ENCODE measurements at regions not wholly inside any gene's neighbourhood (a gene's known extent, or its start where the extent isn't known, plus 50 kb on each side); places are given as distances from the start of the nearest gene placed in this dataset.
"Not testable (repeated sequence)": the region's sequence is repeated elsewhere in the genome, so short reads cannot be mapped to it uniquely, and the experiment has no call there.

DNA sequence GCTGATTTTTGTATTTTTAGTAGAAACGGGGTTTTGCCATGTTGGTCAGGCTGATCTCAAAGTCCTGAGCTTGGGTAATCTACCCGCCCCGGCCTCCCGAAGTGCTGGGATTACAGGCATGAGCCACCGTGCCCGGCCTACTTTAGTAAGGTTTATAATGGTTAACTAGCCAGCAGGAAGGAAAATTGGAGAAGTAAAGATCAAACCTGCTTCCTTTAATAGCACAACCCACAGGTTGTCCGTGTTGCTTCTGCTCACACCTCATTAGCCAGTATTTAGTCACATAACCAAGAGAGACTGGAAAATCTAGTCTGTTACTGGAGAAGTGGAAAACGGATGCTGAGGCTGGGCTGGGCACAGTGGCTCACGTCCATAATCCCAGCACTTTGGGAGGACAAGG lies 51.9 kb upstream of the TBL1XR1 start:
- no peak for DNase-seq

DNA sequence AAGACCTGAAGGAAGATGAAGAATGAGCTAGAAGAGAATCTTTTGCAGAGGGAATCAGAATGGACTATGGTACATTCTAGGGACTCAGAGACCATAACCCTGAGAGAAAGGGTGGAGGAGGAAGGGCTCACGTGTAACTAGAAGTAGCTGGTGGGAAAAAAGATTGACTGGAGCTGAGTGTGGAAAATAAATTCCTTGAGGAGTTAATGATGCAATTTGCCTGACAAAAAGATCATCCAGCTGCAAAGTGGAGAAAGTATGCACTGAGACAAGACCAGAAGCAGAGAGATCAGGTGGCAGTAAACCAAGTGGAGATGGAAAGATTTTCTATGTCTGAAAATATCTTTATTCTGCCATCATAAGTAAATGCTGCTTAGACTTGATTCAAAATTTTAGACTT lies 52.9 kb upstream of the TBL1XR1 start:
- no peak for DNase-seq

DNA sequence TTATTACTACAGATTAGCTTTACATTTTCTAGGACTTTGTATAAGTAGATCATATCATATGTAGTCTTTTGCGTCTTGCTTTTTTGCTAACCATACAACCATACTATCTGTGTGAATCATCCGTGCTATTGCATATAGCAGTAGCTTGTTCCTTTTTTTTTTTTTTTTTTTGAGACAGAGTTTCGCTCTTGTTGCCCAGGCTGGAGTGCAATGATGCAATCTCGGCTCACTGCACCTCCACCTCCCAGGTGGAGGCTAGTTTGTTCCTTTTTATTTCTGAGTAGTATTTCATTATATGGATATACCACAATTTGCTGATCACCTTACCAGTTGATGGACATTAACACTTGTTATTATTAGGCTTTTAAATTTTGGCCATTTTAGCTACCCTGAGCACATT lies 54.5 kb upstream of the TBL1XR1 start:
- DNase-seq: no peak

DNA sequence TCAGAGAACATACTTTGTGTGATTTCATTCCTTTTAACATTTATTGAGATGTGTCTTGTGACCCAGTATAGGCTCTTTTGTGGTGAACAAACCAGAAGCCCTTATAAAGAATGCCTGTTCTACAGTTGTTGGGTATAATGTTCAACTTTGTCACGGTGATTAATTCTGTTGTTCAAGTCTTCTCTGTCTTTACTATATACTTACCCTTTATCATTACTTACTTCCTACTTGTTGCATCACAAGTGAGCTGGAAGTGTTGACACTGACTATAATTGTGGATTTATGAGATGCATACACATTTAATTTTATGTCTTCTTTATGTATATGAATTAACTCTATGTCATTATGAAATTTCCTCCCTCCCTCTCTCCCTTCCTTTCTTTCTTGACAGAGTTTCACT lies 59.7 kb upstream of the TBL1XR1 start:
- DNase-seq: peak; percentile 61

DNA sequence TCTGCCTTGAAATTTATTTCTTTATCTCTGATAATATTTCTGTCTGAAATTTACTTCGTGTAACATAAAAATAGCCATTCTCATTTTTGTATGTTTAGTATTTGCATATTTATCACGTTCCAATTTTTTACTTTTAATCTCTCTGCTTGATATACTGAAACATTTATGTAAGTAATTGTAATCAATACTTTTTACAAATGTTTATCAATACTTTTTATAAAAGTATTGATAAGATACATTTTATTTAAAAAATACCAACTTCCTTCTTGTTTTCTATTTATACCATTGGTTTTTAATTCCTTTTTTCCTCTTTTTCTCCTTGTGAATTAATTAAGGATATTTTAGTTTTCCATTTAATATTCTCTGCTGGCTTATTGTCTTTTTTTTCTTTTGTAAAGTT lies 60.3 kb upstream of the TBL1XR1 start:
- DNase-seq: no peak

DNA sequence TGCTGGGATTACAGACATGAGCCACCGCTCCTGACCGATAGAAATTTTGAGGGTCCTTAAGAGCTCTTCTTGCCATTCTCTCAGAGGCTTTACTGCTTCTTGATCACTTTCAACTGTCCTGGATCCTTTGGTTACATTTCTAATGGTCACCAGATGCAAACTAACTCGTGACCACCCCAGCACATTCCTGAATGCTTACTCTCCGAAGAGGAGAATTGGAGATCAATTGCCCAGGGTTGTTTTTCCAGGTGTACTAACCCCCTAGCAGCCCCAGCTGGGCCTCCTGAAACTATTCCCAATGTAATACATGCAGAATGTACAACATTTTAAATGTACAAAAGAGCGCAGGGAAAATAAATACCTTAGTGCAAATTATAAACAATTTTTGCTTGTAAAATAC lies 65.1 kb upstream of the TBL1XR1 start:
- DNase-seq: no peak

DNA sequence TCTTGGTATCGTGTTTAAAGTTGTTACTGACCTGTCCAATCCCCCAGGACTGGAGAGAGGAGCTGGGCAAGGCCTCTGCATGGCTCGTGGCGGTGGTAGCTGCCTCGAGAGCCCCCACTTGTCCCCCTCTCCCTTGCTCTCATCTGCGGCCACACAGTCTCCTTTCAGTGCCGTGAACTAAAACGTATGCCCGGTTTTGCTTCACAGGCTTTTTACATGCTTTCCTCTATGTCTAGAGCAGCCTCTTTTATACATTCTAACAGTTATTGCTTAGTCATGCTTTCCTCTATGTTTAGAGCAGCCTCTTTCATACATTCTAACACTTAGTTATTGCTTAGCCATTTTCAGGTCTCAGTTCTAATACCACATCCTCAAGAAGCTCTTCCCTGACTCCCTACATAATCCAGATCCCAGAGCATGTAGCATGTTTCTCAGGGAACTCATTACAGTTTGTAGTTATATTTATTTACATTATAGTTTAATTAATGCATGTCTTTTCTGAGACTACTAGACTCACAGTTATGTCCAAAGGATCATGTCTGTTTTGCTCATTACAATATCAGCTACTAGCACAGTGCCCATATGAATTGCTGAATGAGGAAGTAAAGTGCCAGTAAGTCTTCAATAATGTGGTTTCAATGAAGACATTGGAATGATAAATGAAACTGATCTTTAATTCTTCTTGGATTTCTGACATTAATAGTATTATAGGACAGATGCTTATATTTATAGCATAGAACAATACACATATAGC lies 66.5 kb upstream of the TBL1XR1 start:
- DNase-seq: no peak

DNA sequence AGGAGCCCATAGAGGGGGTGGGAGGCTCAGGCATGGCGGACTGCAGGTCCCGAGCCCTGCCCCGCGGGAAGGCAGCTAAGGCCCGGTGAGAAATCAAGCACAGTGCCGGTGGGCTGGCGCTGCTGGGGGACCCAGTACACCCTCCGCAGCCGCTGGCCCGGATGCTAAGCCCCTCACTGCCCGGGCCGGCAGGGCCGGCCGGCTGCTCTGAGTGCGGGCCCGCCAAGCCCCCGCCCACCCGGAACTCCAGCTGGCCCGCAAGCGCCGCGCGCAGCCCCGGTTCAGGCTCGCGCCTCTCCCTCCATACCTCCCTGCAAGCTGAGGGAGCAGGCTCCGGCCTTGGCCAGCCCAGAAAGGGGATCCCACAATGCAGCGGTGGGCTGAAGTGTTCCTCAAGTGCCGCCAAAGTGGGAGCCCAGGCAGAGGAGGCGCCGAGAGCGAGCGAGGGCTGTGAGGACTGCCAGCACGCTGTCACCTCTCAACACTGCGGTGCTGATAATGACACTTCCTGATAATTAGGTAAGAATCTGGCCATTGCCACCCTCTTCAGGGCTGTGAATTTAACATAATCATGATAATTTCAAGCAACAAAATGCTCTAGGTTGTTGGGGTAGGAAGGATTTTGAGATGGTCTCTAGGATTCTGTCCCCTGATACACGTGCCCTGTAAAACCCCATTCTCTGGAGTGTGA lies 74.7 kb upstream of the TBL1XR1 start:
- DNase-seq: not testable (repeated sequence)

DNA sequence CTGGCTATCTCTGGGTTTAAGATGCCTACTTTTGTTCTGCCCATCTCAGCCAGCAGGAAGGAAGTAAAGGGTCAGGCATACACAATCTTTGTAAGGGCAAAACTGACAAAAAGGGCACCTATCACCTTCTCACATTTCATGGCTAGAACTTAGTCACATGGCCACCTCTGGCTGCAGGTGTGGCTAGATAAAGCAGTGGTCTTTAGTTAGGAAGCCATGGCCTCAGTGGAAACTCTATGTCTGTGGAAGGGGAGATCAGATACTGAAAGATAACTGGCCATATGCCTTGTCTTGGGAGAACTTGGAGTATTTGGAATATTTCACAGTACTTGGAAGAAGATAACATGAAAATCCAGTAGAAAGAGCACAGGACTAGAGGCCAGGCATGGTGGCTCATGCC lies 80.7 kb upstream of the TBL1XR1 start:
- no peak for DNase-seq

DNA sequence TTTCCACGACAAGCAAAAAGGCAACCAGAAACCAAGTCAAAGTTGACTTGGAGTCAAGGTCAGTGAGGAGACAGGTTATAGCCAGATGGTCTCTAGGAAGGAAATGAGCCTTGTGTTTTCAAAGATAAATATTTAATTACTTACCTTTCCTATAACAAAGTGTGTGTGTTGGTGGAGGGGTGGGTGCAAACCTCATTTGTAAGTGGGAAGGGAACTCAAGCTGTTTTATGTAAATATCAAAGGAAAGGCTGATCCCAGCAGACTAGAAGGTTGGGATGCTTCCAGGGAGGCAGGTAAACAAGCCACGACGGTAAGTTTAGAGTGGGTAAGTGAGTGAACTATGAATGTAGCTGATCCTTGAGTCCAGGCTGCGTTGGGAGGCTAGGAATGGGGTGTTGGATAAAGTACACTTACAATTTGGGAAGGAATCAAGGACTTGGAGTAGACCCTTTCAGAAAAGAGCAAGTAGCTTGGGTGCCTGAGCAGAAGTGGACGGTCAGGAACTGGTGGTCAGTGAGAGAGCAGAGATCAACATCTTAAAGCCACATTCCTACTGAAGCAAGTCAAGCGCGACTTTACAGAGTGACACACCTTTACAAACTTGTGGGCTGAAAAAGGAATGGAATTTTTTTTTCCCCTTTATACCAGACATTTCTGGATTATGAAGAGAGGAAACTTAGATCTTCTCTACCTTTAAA lies 82.0 kb upstream of the TBL1XR1 start:
- DNase-seq: no peak

DNA sequence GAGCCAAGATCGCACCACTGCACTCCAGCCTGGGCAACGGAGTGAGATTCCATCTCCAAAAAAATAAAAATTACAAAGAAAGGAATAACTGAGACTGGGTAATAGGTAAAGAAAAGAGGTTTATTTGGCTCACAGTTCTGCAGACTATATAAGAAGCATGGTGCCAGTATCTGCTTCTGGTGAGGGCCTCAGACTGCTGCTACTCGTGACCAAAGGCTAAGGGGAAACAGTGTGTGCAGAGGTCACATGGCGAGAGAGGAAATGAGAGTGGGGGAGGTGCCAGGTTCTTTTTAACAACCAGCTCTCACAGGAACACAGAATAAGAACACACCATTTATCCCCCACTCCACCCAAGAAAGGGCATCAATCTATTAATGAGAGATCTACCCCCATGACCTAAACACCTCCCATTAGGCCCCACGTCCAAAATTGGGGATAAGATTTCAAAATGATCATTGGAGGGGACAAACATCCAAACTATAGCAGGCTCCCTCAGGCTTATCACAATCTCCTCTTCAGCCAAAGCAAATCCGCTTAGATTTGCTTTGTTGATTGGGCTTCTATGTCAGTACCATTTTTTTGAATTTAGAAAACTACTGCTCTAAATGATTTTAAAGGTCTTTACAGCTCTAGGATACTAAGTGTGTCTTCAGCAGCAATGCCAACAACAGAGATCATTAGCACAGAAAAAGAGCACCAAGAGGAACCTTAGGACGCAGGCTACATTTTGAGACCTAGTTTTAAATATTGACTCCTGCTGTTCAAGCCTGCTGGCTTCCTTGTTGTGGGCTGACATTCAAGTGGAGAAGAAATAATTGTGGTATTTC lies 84.2 kb upstream of the TBL1XR1 start:
- DNase-seq: no peak

DNA sequence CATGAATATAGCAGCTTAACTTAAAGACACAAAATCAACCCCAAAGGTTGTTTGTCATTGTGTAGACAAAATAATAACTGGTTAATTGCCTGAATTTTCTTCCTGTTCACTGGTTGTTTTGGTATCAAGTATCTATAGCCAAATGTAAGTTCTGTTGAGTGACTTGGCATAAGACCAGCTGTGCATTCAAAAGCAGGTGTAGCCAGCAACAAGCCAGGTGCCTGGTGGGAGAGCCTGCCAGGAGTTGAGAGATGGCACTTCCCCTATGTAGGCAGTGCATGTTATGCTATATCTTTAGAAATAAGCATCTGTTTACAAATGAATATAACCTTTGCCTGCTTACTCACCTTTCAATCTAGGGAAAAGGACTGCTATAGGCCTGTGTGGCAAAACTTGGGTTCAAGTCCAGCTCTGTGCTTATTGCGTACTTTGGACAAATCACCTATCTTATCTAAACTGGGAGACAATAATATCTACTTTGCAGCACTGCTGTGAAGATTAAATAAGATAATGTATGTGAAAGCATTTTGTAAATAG lies 84.9 kb upstream of the TBL1XR1 start:
- no peak for DNase-seq

DNA sequence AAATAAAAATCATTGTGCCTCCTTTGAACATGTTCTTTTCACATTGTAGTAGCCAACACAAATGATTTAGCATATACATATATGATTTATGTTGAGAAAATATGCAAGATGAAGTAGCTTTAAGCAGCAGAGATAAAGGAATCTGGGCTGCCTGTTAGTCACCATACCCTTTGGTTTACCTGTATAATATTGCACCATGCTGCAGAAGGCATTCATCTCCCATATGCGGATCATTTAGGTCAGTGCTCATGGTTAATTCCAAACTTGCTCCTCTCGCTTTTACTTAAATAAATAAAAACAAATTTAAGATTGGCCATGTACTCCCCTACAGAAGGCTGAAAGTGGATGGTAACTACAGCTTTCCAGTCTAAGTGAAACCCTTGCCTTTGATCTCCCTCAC lies 86.7 kb upstream of the TBL1XR1 start:
- DNase-seq: no peak

DNA sequence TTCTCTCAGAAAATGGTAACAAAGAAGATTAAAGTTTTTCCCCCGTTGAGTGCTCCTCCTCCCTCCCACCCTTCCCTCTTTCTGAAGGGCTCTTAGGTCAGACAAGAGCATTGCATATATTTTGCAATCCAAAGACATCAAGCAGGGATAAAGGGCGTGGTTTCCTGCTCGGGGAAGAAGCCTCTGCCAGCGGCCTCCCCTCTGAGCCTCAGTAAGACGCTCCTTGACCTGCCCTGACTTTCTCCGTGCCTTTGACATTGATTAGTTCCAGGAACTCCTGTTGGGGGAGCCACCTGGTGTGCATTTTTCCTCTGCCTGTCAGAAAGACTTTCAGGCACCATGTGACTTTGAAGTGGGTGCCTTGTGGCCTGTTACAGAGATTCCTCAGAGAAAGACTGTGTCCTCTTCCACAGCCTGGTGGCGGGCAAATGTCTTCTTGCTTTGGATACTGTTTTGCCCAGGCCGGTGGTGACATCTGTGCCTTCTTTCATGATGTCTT lies 87.2 kb upstream of the TBL1XR1 start:
- DNase-seq: no peak

DNA sequence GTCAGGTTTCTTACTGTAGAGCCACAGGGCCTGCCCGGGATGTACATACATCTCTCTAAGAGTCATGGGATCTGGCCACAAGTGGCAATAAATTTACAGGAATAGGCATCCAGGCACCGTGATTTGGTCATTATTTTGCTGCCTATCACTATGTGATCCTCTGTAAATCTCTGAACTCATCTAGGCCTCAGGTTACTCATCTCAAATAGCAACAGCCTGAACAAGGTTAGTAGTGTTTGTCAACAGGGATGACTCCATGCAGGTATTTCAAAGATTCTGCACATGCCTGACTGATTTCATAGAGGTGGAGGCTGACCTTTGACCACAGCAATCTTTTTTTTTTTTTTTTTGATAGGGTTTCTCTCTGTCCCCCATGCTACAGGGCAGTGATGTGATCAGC lies 88.8 kb upstream of the TBL1XR1 start:
- DNase-seq: no peak

DNA sequence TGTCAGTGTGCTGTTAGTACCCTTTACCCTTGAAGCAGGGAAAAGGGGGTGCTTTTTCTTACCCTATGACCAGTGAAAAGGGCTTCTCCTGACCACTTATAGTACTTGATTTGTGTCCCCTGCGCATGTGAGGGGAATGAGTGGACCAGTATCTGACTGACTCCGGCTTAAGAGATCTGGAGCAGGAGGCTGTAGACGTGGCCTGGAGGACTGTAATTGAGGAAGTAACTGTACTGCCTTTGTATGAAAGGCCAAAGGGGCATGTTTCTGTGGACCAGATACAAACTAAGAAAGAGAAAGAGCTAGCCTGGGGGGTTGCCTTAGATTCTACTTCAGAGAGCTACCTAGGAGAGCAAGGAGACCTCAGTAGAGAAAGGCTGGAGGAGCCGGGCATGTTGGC lies 89.9 kb upstream of the TBL1XR1 start:
- DNase-seq: no peak

DNA sequence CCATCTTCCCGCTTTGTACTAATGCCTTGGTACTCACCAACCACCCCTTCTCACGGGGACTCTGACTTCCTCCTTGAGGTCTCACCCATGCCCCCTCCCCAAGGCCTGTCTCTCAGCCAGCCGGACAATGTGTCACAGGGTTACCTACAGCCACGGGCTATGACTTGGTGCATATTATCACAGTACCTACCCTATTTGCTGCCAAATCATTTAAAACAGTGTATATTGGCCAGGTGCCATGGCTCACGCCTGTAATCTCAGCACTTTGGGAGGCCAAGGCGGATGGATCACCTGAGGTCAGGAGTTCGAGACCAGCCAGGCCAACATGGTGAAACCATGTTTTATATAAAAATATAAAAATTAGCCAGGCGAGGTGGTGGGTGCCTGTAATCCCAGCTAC lies 93.4 kb upstream of the TBL1XR1 start:
- DNase-seq: no peak

DNA sequence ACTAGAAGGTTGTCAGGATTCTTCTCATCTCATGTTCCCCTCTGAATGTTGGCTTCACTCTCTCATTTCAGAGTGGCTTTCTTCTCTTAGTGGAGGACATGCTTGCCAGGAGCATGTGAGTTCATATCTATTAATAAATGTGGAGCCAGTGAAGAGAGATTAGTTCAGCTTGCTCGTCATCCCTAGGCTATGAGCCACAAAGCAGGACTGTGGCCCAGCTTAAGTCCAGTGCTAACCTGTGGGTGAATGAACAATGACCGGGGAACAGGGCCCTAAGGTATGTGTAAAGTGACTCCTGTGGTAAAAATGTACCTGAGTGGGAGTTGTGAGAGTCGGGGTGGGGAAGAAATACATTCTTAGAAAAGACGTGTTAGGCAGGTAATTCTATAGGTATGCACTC lies 96.9 kb upstream of the TBL1XR1 start:
- peak; percentile 47 for DNase-seq

DNA sequence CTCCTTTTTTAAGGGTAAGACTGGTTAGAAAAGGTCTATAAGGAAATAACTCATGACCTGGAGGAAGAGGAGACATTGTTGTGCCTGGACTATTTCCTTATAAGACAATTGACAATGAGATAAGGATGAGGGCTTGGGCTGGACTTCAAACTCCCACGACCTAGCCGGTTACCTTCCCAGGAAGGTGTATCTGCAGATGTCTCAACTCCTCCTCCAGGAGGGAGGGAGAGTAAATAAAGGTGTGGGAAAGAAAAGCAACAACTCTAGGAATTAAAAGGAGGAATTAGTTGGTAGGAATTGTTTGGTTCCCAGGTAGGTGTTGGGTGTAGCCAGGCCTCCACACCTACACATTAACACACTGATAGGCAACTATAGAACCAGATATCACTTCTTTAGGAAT lies 97.8 kb upstream of the TBL1XR1 start:
- DNase-seq: no peak

DNA sequence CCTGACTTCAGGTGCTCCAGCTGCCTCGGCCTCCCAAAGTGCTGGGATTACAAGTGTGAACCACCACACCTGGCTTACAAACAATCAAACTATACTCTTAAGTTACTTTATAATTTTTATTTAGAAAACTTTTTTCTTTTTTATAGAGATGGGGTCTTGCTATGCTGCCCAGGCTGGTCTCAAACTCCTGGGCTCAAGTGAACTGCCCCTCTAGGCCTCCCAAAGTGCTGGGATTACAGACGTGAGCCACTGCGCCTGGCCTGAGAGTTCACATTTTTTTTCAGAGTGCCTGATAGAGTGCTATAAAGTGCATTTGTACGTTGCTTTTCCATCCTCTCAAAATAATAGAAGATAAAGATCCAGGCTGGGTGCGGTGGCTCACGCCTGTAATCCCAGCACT lies 102.0 kb upstream of the TBL1XR1 start:
- no peak for DNase-seq

DNA sequence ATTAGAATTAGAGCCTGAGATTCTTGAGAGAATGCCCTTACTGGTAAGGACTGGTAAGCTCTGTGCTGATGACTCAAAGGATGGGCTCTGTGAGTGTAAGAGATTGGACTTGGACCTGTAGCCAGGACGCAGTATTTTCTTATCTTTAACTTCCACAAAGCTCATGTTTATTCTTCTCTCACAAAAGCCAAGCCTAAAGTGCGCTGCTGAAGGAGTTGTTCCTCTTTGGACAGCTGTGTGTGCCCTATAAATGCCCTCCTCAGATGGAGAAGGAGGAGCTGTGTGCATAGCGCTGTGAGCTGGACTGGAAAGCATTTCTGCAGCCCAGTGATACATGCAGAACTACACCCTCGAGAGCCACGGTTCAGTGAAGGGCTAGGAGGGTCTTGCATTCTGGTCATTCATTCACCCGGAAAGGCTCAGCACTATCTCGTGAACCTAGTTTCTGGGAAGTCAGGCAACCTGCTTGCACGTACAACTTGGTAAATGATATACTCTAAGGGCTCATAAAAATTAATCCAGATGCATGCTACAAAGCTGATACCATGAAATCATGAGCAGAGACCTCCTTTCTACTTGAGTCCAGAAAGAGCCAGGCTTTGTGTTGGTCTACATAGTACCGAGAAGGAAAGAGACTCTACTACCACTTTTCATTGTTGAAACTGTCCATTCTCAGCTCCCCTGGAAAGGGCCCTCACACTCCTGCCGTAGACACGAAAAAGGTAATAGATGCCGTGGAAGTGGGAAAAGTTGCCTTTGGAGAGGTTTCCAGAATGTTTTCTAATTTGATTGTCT lies 103.0 kb upstream of the TBL1XR1 start:
- no peak for DNase-seq
